ENCODE measurements at regions not wholly inside any gene's neighbourhood (a gene's known extent, or its start where the extent isn't known, plus 50 kb on each side); places are given as distances from the start of the nearest gene placed in this dataset.

GRCh38 chr18:69209761-69210160 lies 190.9 kb upstream of the DOK6 start:
- no peaks in the 10 kb centered on the region for H3F3A ChIP-seq (ENCODE audit: low read length, unreplicated experiment)
- H2AFZ ChIP-seq (ENCODE audit: low read length) = no peak overlapping the region
- no peaks in the 10 kb centered on the region for H3K9me2 ChIP-seq (replicated peaks; ENCODE audit: low read length)
- no peak overlapping the region for H3K4me3 ChIP-seq (ENCODE audit: low read length)
- H3K27me3 ChIP-seq (ENCODE audit: low read length) = no peaks in the 10 kb centered on the region
- no peaks in the 10 kb centered on the region for H3K4me1 ChIP-seq (ENCODE audit: insufficient read depth, low read length)
- no peak overlapping the region for H3K4me2 ChIP-seq (ENCODE audit: low read length)
- H4K20me1 ChIP-seq (ENCODE audit: low read length) = no peaks in the 10 kb centered on the region
- H3K27ac ChIP-seq (ENCODE audit: low read length) = no peak overlapping the region
- ChIA-PET POLR2A (ENCODE audit: unreplicated experiment) (no interaction called here), CTCF (no interaction called here)
- H3K36me3 ChIP-seq (ENCODE audit: low read depth, low read length) = no peaks in the 10 kb centered on the region
- no peak overlapping the region for H3K9ac ChIP-seq (ENCODE audit: low read length)
- no peak for TF ChIP-seq EZH2 (IDR thresholded peaks at IDR 0.05; ENCODE audit: low read length, unreplicated experiment)
- TF ChIP-seq, protein P1, sequence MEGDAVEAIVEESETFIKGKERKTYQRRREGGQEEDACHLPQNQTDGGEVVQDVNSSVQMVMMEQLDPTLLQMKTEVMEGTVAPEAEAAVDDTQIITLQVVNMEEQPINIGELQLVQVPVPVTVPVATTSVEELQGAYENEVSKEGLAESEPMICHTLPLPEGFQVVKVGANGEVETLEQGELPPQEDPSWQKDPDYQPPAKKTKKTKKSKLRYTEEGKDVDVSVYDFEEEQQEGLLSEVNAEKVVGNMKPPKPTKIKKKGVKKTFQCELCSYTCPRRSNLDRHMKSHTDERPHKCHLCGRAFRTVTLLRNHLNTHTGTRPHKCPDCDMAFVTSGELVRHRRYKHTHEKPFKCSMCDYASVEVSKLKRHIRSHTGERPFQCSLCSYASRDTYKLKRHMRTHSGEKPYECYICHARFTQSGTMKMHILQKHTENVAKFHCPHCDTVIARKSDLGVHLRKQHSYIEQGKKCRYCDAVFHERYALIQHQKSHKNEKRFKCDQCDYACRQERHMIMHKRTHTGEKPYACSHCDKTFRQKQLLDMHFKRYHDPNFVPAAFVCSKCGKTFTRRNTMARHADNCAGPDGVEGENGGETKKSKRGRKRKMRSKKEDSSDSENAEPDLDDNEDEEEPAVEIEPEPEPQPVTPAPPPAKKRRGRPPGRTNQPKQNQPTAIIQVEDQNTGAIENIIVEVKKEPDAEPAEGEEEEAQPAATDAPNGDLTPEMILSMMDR (conservative IDR thresholded peaks at IDR 0.05; ENCODE audit: low read depth, low read length) = no peak
- no peak for TF ChIP-seq EZH2phosphoT487 (IDR thresholded peaks at IDR 0.05; ENCODE audit: borderline replicate concordance, low read length)
- intact Hi-C loops (cut with micrococcal nuclease) = no loop called here
- no peaks in the 10 kb centered on the region for H3K9me3 ChIP-seq (ENCODE audit: low read length)
- DNase-seq = no peak
- ATAC-seq = no peak
- BruUV-seq (replicated peaks) = no TSS peak
- no peaks in the 10 kb centered on the region for H3K79me2 ChIP-seq (ENCODE audit: low read length)

DNA sequence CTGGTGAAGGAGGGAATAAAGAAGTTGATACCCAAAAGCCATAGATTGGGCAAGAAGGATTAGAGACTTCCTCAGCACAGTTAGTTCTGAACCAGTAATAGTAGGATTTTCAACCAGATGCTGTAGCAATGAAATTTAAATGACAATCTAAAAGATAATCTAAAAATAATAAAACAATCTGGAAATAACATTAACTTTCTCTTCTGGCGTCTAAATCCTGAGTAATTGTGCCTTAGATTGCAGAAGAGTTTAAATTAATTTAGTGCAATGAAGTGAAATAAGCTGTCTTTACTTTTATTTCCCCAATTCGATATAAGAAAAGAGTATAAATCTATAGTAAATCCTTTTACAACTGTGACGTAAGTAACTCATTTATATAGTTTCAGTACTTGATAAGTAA lies 186.8 kb upstream of the DOK6 start:
- Histone ChIP-seq H3K9me3 (ENCODE audit: low read length) (no peaks in the 10 kb centered on the region), H2AFZ (ENCODE audit: low read length) (no peak overlapping the region), H3K9ac (ENCODE audit: low read length) (no peak overlapping the region), H4K20me1 (ENCODE audit: low read length) (no peaks in the 10 kb centered on the region), H3F3A (ENCODE audit: low read length, unreplicated experiment) (no peaks in the 10 kb centered on the region), H3K4me3 (ENCODE audit: low read length) (no peak overlapping the region), H3K27ac (ENCODE audit: low read length) (no peak overlapping the region), H3K27me3 (ENCODE audit: low read length) (no peaks in the 10 kb centered on the region), H3K79me2 (ENCODE audit: low read length) (no peaks in the 10 kb centered on the region), H3K4me2 (ENCODE audit: low read length) (no peak overlapping the region), H3K4me1 (ENCODE audit: insufficient read depth, low read length) (no peaks in the 10 kb centered on the region), H3K36me3 (ENCODE audit: low read depth, low read length) (no peaks in the 10 kb centered on the region), H3K9me2 (replicated peaks; ENCODE audit: low read length) (no peaks in the 10 kb centered on the region)
- CTCF ChIA-PET = no interaction called here
- no TSS peak for BruUV-seq (replicated peaks)
- intact Hi-C loops (cut with micrococcal nuclease) = no loop called here
- POLR2A ChIA-PET (ENCODE audit: unreplicated experiment) = no interaction called here
- TF ChIP-seq EZH2phosphoT487 (IDR thresholded peaks at IDR 0.05; ENCODE audit: borderline replicate concordance, low read length) = no peak
- TF ChIP-seq EZH2 (IDR thresholded peaks at IDR 0.05; ENCODE audit: low read length, unreplicated experiment) = no peak
- TF ChIP-seq, protein P1 (conservative IDR thresholded peaks at IDR 0.05; ENCODE audit: low read depth, low read length) = no peak
- ATAC-seq (no peak), DNase-seq (no peak)

DNA sequence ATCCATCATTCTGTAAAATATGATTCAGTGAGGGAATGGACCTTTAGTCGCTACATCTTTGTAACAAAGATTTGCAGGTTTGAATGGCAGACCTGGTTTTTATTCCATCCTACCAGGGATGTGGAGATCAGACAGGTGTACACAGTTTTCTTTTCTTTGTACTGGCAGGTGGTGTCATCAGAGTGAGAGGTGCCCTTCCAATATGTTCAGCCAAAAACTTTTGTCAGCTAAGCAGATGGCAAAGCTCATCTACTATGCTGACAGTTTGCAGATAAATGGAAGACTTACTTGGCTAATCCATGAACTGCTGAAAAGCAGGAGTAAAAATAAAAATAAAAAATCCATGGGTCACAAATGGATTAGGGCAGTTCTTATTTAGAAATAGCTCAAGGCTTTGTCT lies 185.5 kb upstream of the DOK6 start:
- DNase-seq (no peak), ATAC-seq (no peak)
- no peak overlapping the region for H3K9ac ChIP-seq (ENCODE audit: low read length)
- no peaks in the 10 kb centered on the region for H4K20me1 ChIP-seq (ENCODE audit: low read length)
- H2AFZ ChIP-seq (ENCODE audit: low read length) = no peak overlapping the region
- no peaks in the 10 kb centered on the region for H3K9me2 ChIP-seq (replicated peaks; ENCODE audit: low read length)
- no TSS peak for BruUV-seq (replicated peaks)
- H3K4me1 ChIP-seq (ENCODE audit: insufficient read depth, low read length) = no peaks in the 10 kb centered on the region
- no peak overlapping the region for H3K4me2 ChIP-seq (ENCODE audit: low read length)
- no peaks in the 10 kb centered on the region for H3F3A ChIP-seq (ENCODE audit: low read length, unreplicated experiment)
- ChIA-PET POLR2A (ENCODE audit: unreplicated experiment) (no interaction called here), CTCF (no interaction called here)
- no peak overlapping the region for H3K27ac ChIP-seq (ENCODE audit: low read length)
- no peak overlapping the region for H3K4me3 ChIP-seq (ENCODE audit: low read length)
- H3K36me3 ChIP-seq (ENCODE audit: low read depth, low read length) = no peaks in the 10 kb centered on the region
- intact Hi-C loops (cut with micrococcal nuclease) = no loop called here
- TF ChIP-seq EZH2phosphoT487 (IDR thresholded peaks at IDR 0.05; ENCODE audit: borderline replicate concordance, low read length) = no peak
- TF ChIP-seq EZH2 (IDR thresholded peaks at IDR 0.05; ENCODE audit: low read length, unreplicated experiment) = no peak
- TF ChIP-seq, protein P1 (conservative IDR thresholded peaks at IDR 0.05; ENCODE audit: low read depth, low read length) = no peak
- H3K9me3 ChIP-seq (ENCODE audit: low read length) = no peaks in the 10 kb centered on the region
- H3K79me2 ChIP-seq (ENCODE audit: low read length) = no peaks in the 10 kb centered on the region
- H3K27me3 ChIP-seq (ENCODE audit: low read length) = no peaks in the 10 kb centered on the region
